Activated T-cell treated with anti-CD3 and anti-CD28 coated beads, Interleukin-2, amount 50 U/mL, for 72 hours (primary cell): ENCODE measurements at regions not wholly inside any gene's neighbourhood (a gene's known extent, or its start where the extent isn't known, plus 50 kb on each side); places are given as distances from the start of the nearest gene placed in this dataset.
"Not testable (repeated sequence)": the region's sequence is repeated elsewhere in the genome, so short reads cannot be mapped to it uniquely, and the experiment has no call there.

Source experiments
- ATAC-seq, 2 donors: fragments of 150-1000 bp; cut with Tn5 transposase; replicated peaks in 1 of 2; 2 replicates each; pipeline ENCODE4 v1.10.0; 2021; ENCODE audit warnings: moderate library complexity in 2 of 2, mild to moderate bottlenecking in 1 of 2
- DNase-seq, 2 donors: peaks; one replicate each; pipeline ENCODE4 v3.0.0; 2021 to 2022; ENCODE audit warnings: mixed read lengths in 1 of 2
- H3K27ac Mint-ChIP-seq: one replicate; pipeline ENCODE4 v1.8.0; 2022; ENCODE audit warnings: mild to moderate bottlenecking, moderate library complexity, mixed read lengths
- H3K27me3 Mint-ChIP-seq: one replicate; pipeline ENCODE4 v1.8.0; 2022; ENCODE audit warnings: low read depth, mixed read lengths
- H3K36me3 Mint-ChIP-seq, 2 donors: one replicate each; pipeline ENCODE4 v1.8.0; 2022; ENCODE audit warnings: mixed read lengths in 2 of 2, mild to moderate bottlenecking in 1 of 2; ENCODE audit not compliant: insufficient read depth in 2 of 2
- H3K4me1 Mint-ChIP-seq: one replicate; pipeline ENCODE4 v1.8.0; 2022; ENCODE audit warnings: low read depth, mixed read lengths
- H3K4me3 Mint-ChIP-seq, 2 donors: one replicate each; pipeline ENCODE4 v1.8.0; 2022; ENCODE audit warnings: mild to moderate bottlenecking in 2 of 2, mixed read lengths in 2 of 2, moderate library complexity in 2 of 2
- H3K9me3 Mint-ChIP-seq, 2 donors: one replicate each; pipeline ENCODE4 v1.8.0; 2022; ENCODE audit warnings: mixed read lengths in 2 of 2

GRCh38 chr20:47912165-47912564 is 126.9 kb upstream of the SULF2 start:
- not testable (repeated sequence) for H3K4me1 Mint-ChIP-seq, H3K27ac Mint-ChIP-seq, H3K4me3 Mint-ChIP-seq, DNase-seq, H3K36me3 Mint-ChIP-seq, H3K9me3 Mint-ChIP-seq, ATAC-seq
- H3K27me3 Mint-ChIP-seq = peaks cover 22% of the 10 kb centered on the region

- H3K27ac Mint-ChIP-seq, DNase-seq, H3K27me3 Mint-ChIP-seq, H3K4me1 Mint-ChIP-seq, H3K36me3 Mint-ChIP-seq, ATAC-seq, H3K4me3 Mint-ChIP-seq, H3K9me3 Mint-ChIP-seq: not testable (repeated sequence)
Observed at GRCh38 chr20:47909696-47910369, 124.6 kb upstream of the SULF2 start.

- H3K4me3 Mint-ChIP-seq, ATAC-seq, H3K27me3 Mint-ChIP-seq, DNase-seq, H3K9me3 Mint-ChIP-seq, H3K36me3 Mint-ChIP-seq, H3K4me1 Mint-ChIP-seq, H3K27ac Mint-ChIP-seq: not testable (repeated sequence)
Observed at GRCh38 chr20:47908361-47909035, 123.2 kb upstream of the SULF2 start.

GRCh38 chr20:47907951-47908350 is 122.7 kb upstream of the SULF2 start:
- ATAC-seq, DNase-seq, H3K27me3 Mint-ChIP-seq, H3K36me3 Mint-ChIP-seq, H3K9me3 Mint-ChIP-seq, H3K4me3 Mint-ChIP-seq, H3K27ac Mint-ChIP-seq, H3K4me1 Mint-ChIP-seq: not testable (repeated sequence)

- ATAC-seq (no peak), DNase-seq (no peak)
- Mint-ChIP-seq H3K36me3 (no peaks in the 10 kb centered on the region), H3K9me3 (no peaks in the 10 kb centered on the region), H3K27ac (no peak overlapping the region), H3K4me3 (no peak overlapping the region), H3K4me1 (no peaks in the 10 kb centered on the region), H3K27me3 (no peaks in the 10 kb centered on the region)
Observed at GRCh38 chr20:47907031-47907675, 121.9 kb upstream of the SULF2 start.

DNA sequence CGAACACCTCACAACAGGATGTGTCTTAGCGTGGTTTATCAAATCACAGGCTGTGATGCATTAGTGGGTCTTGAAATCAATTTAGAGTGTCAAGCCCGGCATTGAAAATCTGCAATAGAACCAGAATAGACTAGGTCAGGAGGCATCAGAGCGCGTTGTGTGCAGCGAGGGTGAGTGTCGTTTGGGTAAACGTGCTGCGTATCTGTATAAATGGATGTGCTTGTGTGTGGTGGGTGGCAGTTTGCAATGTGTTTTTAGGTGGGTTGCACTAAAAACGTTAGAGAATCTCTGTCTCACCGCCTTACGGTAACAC is 121.0 kb upstream of the SULF2 start:
- Mint-ChIP-seq H3K9me3 (no peaks in the 10 kb centered on the region), H3K4me1 (no peaks in the 10 kb centered on the region), H3K27me3 (no peaks in the 10 kb centered on the region), H3K27ac (no peak overlapping the region), H3K36me3 (no peaks in the 10 kb centered on the region), H3K4me3 (no peak overlapping the region)
- ATAC-seq (no peak), DNase-seq (no peak)

DNA sequence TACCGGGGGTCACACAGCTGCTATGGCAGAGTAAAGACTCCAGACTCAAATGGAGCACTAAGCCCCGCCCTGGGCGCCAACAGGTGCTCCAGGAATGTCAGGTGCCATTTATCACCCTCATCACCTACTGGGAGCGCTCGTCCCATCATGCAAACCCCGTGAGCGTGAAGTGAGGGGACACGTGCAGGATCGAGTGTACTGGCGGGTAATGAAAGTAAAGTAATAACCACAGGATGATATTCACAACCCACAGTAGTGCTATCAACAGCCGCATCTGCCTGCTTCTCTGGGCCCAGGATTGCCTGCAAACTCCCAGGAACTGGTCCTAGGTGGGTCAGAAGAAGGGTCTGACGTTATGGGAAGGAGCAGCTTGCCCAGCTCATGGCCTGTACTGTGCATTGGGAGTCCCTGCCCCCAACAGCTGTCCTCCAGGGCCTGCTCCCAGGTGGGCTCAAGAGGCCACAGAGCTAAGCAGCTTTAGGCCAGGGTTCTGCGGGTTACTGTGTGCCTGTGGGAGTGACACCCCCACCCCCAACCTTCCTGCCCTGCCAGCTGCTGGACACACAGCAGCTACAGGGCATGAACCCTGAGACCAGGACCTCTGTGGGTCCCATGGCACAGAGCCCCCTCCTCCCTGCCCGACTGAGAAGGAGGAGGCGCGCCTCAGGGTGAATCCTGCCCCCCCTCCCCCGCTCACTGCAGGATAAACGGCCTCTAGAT is 120.5 kb upstream of the SULF2 start:
- Mint-ChIP-seq H3K9me3 (no peaks in the 10 kb centered on the region), H3K4me3 (no peak overlapping the region), H3K27ac (no peak overlapping the region), H3K27me3 (no peaks in the 10 kb centered on the region), H3K4me1 (no peaks in the 10 kb centered on the region), H3K36me3 (no peaks in the 10 kb centered on the region)
- ATAC-seq = no peak
- DNase-seq = no peak

GRCh38 chr20:47903009-47903408 is 117.7 kb upstream of the SULF2 start:
- H3K4me3 Mint-ChIP-seq, H3K27me3 Mint-ChIP-seq, H3K36me3 Mint-ChIP-seq, DNase-seq, H3K4me1 Mint-ChIP-seq, ATAC-seq, H3K27ac Mint-ChIP-seq, H3K9me3 Mint-ChIP-seq: not testable (repeated sequence)

GRCh38 chr20:47899313-47899712 is 114.0 kb upstream of the SULF2 start:
- not testable (repeated sequence) for H3K36me3 Mint-ChIP-seq, ATAC-seq, H3K9me3 Mint-ChIP-seq, DNase-seq, H3K27ac Mint-ChIP-seq, H3K27me3 Mint-ChIP-seq, H3K4me3 Mint-ChIP-seq, H3K4me1 Mint-ChIP-seq

DNA sequence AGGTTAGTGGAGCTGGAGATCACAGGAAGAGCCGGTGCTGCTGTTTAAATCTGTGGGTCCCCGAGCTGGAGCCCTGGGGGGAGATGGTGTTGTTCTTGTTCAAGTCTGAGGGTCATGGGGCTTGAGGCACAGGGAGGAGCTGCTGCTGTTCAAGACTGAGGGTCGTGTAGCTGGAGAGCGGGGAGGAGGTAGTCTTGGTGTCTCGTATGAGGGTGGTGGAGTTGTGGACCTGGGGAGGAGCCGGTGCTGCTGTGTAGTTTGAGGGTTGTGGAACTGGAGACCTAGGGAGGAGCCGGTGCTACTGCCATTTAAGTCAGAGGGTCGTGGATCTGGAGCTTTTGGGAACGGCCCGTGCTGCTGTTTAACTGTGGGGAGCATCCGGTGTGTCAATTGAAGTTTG is 112.2 kb upstream of the SULF2 start:
- H3K4me3 Mint-ChIP-seq = no peak overlapping the region
- no peak overlapping the region for H3K27ac Mint-ChIP-seq
- H3K27me3 Mint-ChIP-seq = no peaks in the 10 kb centered on the region
- no peaks in the 10 kb centered on the region for H3K36me3 Mint-ChIP-seq
- no peak for DNase-seq
- H3K4me1 Mint-ChIP-seq = no peaks in the 10 kb centered on the region
- no peak for ATAC-seq
- no peaks in the 10 kb centered on the region for H3K9me3 Mint-ChIP-seq

DNA sequence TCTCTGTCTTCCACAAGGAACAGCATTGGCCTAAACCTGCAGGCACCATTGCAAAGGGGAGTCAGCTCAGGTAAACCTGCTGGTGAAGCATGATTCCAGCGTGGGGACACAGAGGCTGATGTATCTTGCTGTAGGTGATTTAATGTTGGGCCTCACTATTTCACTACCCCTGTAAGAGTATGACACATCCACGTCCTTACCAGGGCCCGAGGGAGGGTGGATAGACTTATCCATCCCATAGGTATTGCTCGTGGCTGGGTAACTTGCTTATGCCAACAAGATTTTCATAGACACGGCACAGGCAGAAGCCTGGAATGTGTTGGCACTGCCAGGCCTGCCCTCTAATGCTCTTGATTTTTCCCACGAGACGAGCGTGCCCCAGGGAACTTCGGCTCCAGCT is 107.4 kb upstream of the SULF2 start:
- H3K27me3 Mint-ChIP-seq, ATAC-seq, H3K36me3 Mint-ChIP-seq, H3K9me3 Mint-ChIP-seq, H3K27ac Mint-ChIP-seq, DNase-seq, H3K4me3 Mint-ChIP-seq, H3K4me1 Mint-ChIP-seq: not testable (repeated sequence)

- not testable (repeated sequence) for H3K4me3 Mint-ChIP-seq, DNase-seq, H3K4me1 Mint-ChIP-seq, H3K36me3 Mint-ChIP-seq, H3K9me3 Mint-ChIP-seq, H3K27me3 Mint-ChIP-seq, H3K27ac Mint-ChIP-seq, ATAC-seq
Observed at GRCh38 chr20:47890708-47891107, 105.4 kb upstream of the SULF2 start.

DNA sequence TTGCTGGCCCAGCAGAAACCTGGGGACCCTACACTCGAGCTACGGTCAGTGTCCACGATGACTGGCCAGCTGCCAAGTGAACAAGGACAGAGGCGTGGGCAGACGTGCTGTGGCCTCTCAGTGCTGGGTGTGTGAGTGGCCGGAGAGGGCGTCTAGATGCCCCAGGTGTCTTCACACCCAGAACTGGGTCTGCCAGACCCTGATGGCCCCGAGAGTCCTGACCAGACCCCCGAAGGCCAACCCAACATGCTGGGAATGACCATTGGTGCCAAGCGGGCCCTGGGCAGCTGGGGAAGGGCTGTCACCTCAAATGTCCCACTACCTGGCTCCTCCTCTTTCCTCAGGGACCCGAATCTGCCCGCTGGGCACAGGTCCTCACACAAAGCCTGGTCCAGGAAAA is 104.5 kb upstream of the SULF2 start:
- DNase-seq, ATAC-seq, H3K9me3 Mint-ChIP-seq, H3K27me3 Mint-ChIP-seq, H3K4me3 Mint-ChIP-seq, H3K27ac Mint-ChIP-seq, H3K36me3 Mint-ChIP-seq, H3K4me1 Mint-ChIP-seq: not testable (repeated sequence)
